ENCODE measurements at regions not wholly inside any gene's neighbourhood (a gene's known extent, or its start where the extent isn't known, plus 50 kb on each side); places are given as distances from the start of the nearest gene placed in this dataset.
"Not testable (repeated sequence)": the region's sequence is repeated elsewhere in the genome, so short reads cannot be mapped to it uniquely, and the experiment has no call there.

- no peak for FAIRE-seq
These were observed 364.3 kb upstream of the MAN1A1 start for GRCh38 chr6:119713903-119714302.

DNA sequence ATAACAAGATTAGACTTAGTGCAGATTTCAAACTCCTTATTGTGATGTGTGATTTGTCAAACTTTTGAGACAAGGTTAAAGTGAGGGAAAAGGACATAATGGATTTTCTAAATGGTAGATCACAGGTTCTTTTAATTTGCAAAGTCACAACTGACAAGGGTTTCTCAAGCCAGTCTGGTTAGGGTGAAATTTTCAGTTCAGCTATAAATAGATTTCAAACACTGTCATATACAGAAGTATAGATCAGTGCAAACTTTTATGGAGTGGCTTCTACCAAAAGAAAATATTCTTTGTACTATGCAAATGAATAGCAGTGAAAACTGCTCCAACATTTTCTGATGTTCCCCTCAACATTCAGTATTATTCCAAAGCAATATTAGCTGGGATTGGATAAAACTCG is 337.1 kb upstream of the MAN1A1 start:
- FAIRE-seq, result no peak

- no peak for FAIRE-seq
These were observed 336.7 kb upstream of the MAN1A1 start for GRCh38 chr6:119686240-119686639.

DNA sequence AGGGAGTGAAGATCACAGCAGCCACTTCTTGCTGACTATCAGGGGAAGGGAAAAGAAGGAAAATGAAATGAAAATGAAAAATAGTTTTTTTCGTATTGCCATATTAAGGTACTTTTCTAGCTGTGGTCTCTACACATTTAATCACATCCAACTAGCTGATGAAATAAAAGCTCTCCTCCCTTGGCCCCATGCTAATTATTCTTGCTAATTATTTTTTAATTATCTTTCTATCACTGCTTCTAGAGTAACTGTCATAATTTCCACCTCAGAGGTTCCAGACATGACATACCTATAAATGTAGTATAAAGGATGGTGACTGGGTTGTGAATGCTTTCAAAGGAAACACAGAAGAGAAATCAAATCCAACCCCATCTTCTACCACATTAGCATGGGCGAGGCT is 334.1 kb upstream of the MAN1A1 start:
- no peak for FAIRE-seq

DNA sequence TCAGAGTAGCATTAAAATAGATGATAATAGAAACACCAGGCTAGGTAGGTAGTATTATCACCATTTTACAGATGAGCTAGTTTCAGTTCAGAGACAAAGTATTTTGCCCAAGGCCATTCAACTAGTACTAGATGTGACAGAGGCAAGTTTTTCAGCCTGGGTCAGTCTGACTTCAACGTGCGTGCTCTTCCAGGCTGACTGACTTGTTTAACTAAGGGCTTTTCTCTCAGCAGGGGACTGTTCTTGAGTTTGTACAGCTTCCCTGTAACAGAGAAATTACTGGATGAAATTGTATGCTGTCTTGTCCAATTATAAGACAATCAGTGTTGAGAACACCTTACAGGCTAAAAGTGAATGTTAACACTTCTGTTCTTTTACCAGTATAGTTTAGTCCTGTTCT is 333.5 kb upstream of the MAN1A1 start:
- no peak for FAIRE-seq

DNA sequence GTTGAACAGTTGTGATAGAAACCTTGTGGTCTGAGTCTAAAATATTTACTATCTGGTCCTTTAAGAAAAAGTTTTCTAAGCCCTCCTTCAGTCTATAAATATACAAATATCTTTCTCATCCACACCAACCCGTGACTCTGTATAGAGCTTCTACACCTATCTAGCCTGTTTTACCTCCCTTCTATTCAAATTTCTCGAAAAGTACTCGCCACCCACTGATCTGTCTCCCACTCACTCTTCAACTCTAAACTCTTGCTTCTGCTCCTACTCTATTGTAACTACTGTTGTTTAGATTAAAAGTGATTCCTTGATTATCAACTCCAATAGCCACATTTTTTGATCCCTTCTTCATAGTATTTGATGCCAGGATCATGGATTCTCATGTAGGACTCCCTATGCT is 329.4 kb upstream of the MAN1A1 start:
- FAIRE-seq, result no peak

- no peak for FAIRE-seq
These were observed 327.8 kb upstream of the MAN1A1 start for GRCh38 chr6:119677384-119677783.

- FAIRE-seq, result no peak
These were observed 327.4 kb upstream of the MAN1A1 start for GRCh38 chr6:119676961-119677360.

DNA sequence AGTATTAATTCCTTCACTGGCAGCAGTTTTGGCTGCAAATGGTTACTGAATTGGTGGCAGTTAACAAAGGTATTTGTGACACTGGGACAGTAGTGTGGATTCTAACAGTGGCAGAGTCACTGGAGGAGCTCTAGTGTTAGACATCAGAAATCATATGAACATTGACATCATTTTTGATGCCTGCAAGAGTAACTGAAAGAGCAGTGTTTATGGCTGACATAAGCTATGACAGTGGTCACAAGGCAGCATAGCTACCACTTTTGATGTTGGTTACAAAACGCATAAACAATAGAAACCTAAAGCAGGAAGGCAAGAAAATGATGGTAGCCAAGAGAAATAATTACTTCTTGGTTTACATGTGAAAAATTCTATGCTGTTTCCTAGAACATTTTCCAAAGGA is 326.7 kb upstream of the MAN1A1 start:
- no peak for FAIRE-seq

GRCh38 chr6:119673741-119674140 is 324.2 kb upstream of the MAN1A1 start:
- no peak for FAIRE-seq

GRCh38 chr6:119672725-119673124 is 323.2 kb upstream of the MAN1A1 start:
- no peak for FAIRE-seq

- FAIRE-seq, result no peak
These were observed 321.5 kb upstream of the MAN1A1 start for GRCh38 chr6:119671105-119671504.

- FAIRE-seq, result no peak
These were observed 319.7 kb upstream of the MAN1A1 start for GRCh38 chr6:119669221-119669620.

DNA sequence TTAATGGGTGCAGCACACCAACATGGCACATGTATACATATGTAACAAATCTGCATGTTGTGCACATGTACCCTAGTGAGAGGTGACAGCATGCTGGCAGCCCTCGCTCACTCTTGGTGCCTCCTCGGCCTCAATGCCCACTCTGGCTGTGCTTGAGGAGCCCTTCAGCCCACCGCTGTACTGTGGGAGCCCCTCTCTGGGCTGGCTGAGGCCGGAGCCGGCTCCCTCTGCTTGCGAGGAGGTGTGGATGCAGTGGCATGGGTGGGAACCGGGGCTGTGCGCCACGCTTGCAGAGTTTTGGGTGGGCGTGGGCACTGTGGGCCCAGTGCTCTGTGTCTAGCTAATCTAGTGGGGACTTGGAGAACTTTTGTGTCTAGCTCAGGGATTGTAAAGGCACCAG is 315.9 kb upstream of the MAN1A1 start:
- not testable (repeated sequence) for FAIRE-seq

DNA sequence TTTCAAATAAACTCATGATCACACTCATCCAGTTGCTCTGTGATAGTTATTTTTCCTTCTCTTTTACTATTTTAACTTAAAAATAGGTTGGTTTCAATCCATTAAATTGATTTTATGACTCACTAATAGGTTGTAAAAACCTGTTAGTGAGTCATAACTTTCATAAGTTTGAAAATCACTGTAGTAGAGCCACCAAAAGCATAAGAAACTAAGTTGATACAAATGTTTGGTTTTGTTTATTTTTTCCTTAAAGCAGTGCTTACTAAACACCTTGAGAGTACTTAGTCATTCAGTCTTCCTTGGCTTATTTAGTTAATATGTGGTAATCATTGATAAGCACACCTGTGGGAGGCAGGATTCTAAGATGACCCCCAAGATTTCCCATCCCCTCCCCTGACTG is 312.1 kb upstream of the MAN1A1 start:
- FAIRE-seq, result no peak

- no peak for FAIRE-seq
These were observed 311.5 kb upstream of the MAN1A1 start for GRCh38 chr6:119661078-119661477.

- FAIRE-seq, result no peak
These were observed 309.4 kb upstream of the MAN1A1 start for GRCh38 chr6:119658917-119659316.

DNA sequence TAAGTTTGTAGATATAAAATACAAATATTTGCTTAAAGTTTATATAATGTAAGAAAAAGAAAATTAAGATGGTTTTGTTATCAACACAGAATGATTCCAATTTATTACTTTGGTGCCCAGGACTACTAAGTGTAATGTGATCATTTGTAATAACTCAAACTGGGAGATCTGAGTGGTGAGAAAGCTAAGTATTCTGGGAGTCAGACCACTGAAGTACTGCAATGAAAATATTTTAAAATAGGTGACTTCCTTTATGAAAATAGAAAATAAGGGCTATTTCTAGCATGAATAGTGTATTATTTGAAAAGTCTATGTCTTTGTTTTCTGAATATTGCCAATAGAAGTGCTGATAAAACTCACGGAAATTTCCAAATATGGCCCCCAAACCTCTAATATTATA is 305.6 kb upstream of the MAN1A1 start:
- FAIRE-seq, result no peak

DNA sequence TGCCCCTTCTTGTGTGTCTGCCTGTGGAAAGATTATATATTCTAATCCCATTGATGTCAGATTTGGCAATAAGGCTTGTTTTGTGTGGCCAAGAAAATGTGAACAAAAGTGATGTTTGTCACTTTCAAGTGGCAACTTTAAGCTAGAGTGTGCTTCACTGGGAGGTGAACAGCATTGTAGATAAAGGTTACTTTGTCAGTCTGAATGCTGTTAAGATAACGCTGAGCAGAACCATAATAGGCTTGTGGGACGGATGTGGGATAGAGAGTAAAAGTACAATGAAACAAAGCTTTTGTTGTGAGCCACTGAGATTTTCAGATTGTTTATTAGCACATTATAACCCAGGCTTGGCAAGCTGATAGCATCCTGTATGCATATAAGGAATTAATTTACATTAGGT is 303.8 kb upstream of the MAN1A1 start:
- FAIRE-seq, result no peak

DNA sequence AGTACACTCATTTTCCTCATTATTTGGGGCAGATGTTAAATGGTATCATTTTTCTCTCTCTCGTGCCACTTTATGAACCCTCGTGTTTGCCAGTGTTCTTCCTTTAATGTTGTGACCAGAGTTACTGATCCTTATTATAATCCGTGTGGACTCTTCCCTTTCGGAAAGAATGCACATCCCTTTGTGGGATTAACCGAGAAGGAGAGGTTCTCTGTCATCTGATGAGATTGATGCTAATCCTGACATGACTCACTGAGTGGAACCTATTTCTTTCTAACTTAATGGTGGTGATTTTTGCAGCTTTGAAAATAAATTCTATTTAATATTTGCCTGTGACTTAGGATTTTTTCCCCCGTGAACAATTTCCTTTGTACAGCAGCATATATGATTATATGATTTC is 300.0 kb upstream of the MAN1A1 start:
- no peak for FAIRE-seq

- no peak for FAIRE-seq
These were observed 297.7 kb upstream of the MAN1A1 start for GRCh38 chr6:119647309-119647708.

- FAIRE-seq, result no peak
These were observed 294.3 kb upstream of the MAN1A1 start for GRCh38 chr6:119643876-119644275.

GRCh38 chr6:119637768-119638167 is 288.2 kb upstream of the MAN1A1 start:
- no peak for FAIRE-seq

DNA sequence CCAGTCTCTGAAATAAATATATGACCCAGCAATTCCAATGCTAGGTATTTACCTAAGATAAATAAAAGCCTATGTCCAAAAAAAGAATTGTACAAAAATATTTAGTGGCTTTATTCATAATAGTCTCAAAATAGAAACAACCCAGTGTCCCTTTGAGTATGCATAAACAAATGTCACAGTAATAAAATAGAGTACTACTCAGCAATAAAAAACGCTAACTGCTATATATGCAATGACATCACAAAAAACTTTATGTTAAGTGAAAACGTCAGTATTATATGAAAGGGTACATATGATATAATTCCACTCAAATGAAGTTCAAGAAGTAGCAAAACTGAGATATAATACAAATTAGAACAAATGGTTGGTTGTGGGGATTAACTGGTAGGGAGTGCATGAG is 286.5 kb upstream of the MAN1A1 start:
- no peak for FAIRE-seq

GRCh38 chr6:119633461-119633860 is 283.9 kb upstream of the MAN1A1 start:
- FAIRE-seq, result no peak

- FAIRE-seq, result no peak
These were observed 281.1 kb upstream of the MAN1A1 start for GRCh38 chr6:119630561-119631192.
